Aorta (tissue), 5 donors: ENCODE measurements at regions not wholly inside any gene's neighbourhood (a gene's known extent, or its start where the extent isn't known, plus 50 kb on each side); places are given as distances from the start of the nearest gene placed in this dataset.

Experiments used
- ATAC-seq: fragments of 200-7000 bp; cut with Tn5 transposase; one replicate; pipeline ENCODE4 v1.9.1; 2022; ENCODE audit warnings: moderate library complexity; ENCODE audit not compliant: low FRiP score
- DNase-seq, 2 donors: peaks; one replicate each; pipeline ENCODE4 v3.0.0-alpha.2; 2020
- H3K27ac ChIP-seq, 2 donors: one replicate each; pipeline ENCODE4 v1.5.1; 2013; ENCODE audit warnings: low read length in 2 of 2, mild to moderate bottlenecking in 2 of 2, moderate library complexity in 2 of 2, control low read depth in 1 of 2, inconsistent platforms in 1 of 2, low read depth in 1 of 2
- H3K27me3 ChIP-seq, 2 donors: one replicate each; pipeline ENCODE4 v1.6.1; 2013; ENCODE audit warnings: control low read depth in 1 of 2, low read length in 1 of 2, mild to moderate bottlenecking in 1 of 2, moderate library complexity in 1 of 2; ENCODE audit not compliant: insufficient read depth in 2 of 2, control insufficient read depth in 1 of 2
- H3K36me3 ChIP-seq, 2 donors: one replicate each; pipeline ENCODE4 v1.6.1; 2013; ENCODE audit warnings: control low read depth in 1 of 2, low read length in 1 of 2, mild to moderate bottlenecking in 1 of 2; ENCODE audit not compliant: insufficient read depth in 2 of 2, control insufficient read depth in 1 of 2
- H3K4me1 ChIP-seq, 2 donors: one replicate each; pipeline ENCODE4 v1.6.1; 2013; ENCODE audit warnings: low read length in 2 of 2, control low read depth in 1 of 2, mild to moderate bottlenecking in 1 of 2, moderate library complexity in 1 of 2; ENCODE audit not compliant: insufficient read depth in 2 of 2, control insufficient read depth in 1 of 2
- H3K4me3 ChIP-seq, 2 donors: one replicate each; pipeline ENCODE4 v1.5.1; 2013; ENCODE audit warnings: low read length in 2 of 2, control low read depth in 1 of 2, mild to moderate bottlenecking in 1 of 2
- H3K9me3 ChIP-seq: one replicate; pipeline ENCODE4 v1.6.1; 2013; ENCODE audit warnings: mild to moderate bottlenecking, low read length; ENCODE audit not compliant: control insufficient read depth
- WGBS, 2 donors: extraction: QIAGEN DNeasy Blood & Tissue Kit; methylation state at CpG; one replicate each; pipeline ENCODE4 v1.1.7; 2013; 5-methylcytosine and 5-hydroxymethylcytosine counted together
- intact Hi-C, 2 donors: fragments of 100-400 bp; cut with DNase I; formaldehyde crosslinking; loops; one replicate each; pipeline versions ENCODE4 v1.14.2 to v1.15.0; 2022
- donor health status: healthy with polysubstance abuse.
- donor health status: Bipolar disorder and iron deficiency.
- donor health status: DM: no; HTN: no; CAD: no.
- donor health status: DM: no; HTN: no; CAD: no.
- donor health status: DM: yes; HTN: yes; CAD: no.

DNA sequence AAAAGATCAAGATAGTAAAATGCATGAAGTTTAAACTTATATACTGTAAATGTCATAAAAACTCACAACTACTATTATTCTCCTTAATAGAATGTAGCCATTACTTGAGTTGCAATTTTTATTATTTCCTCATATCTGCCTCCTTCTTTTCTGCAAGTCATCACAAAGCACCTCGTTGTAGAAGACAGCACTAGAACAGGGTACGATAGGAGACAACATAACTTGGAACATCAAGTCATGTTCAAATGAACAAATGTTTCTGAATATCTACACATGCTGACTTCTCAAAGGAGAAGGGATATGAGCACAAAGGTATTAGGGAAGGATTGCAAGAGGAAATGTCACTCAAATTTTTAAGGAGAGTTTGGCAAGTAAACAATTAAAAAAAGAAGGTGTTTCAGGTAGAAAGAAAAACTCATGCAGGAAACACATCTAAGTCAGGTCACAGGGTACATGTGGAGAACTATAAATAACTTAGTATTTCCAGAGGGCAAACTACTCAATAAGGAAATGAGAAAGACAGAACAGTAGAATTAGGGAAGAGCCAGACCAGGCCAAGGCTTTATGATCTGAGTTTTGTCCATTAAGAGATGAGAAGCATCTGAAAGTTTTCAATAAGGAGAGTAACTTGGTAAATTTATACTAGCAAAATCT is 186.7 kb downstream of the CRPPA start:
- H3K4me3 ChIP-seq = no peak overlapping the region
- intact Hi-C loops = no loop called here
- H3K4me1 ChIP-seq = no peaks in the 10 kb centered on the region
- 80 to 83% methylated on average over 2 of the region's 2 CpGs for WGBS, 2 donors
- no peaks in the 10 kb centered on the region for H3K27me3 ChIP-seq
- ATAC-seq (no peak), DNase-seq (no peak)
- no peaks in the 10 kb centered on the region for H3K9me3 ChIP-seq
- no peak overlapping the region for H3K27ac ChIP-seq
- H3K36me3 ChIP-seq = no peaks in the 10 kb centered on the region

DNA sequence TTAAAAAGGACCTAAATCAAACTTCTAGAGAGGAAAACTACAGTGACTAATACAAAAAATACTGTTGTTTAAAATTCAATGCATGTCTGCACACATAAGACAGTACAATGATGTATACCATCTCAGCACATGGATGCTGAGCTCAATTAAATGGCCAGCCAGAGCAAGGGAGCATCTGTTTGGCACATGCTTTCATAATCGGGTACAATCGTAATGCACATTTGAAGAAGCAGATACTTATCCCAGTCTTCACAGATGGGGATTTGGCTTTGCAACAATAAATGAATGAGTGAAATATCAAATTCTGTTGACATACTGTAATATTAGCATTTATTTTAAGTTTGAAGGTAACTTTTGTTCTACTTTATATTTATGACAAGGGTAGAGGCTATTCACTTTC is 187.8 kb downstream of the CRPPA start:
- Histone ChIP-seq H3K4me3 (no peak overlapping the region), H3K4me1 (no peaks in the 10 kb centered on the region), H3K27ac (no peak overlapping the region), H3K27me3 (no peaks in the 10 kb centered on the region), H3K36me3 (no peaks in the 10 kb centered on the region), H3K9me3 (no peaks in the 10 kb centered on the region)
- intact Hi-C loops = no loop called here
- DNase-seq (no peak), ATAC-seq (no peak)
- 96 to 97% methylated on average over 2 of the region's 2 CpGs for WGBS, 2 donors

DNA sequence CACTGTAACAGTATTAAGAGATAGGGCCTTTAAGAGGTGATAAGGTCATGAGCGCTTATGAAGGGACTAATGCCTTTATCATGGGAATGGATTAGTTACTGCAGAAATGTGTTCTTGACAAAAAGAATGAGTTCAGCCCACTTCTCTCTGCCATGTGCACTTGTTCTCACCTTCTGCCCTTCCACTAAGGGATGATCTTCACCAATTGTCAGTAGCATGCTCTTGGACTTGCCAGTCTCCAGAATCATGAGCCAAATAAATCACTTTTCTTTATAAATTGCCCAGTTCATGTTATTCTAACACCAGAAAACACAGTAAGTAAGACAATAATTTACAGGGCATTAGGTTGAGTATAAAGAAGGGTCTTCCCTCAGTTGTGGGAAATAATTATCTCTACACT is 189.1 kb downstream of the CRPPA start:
- no peak for ATAC-seq
- H3K9me3 ChIP-seq = no peaks in the 10 kb centered on the region
- H3K4me3 ChIP-seq = no peak overlapping the region
- intact Hi-C loops = no loop called here
- H3K4me1 ChIP-seq = no peaks in the 10 kb centered on the region
- H3K27me3 ChIP-seq = no peaks in the 10 kb centered on the region
- no peak for DNase-seq
- H3K27ac ChIP-seq = no peak overlapping the region
- 99 to 100% methylated on average over 1 of the region's 1 CpG for WGBS, 2 donors
- no peaks in the 10 kb centered on the region for H3K36me3 ChIP-seq

DNA sequence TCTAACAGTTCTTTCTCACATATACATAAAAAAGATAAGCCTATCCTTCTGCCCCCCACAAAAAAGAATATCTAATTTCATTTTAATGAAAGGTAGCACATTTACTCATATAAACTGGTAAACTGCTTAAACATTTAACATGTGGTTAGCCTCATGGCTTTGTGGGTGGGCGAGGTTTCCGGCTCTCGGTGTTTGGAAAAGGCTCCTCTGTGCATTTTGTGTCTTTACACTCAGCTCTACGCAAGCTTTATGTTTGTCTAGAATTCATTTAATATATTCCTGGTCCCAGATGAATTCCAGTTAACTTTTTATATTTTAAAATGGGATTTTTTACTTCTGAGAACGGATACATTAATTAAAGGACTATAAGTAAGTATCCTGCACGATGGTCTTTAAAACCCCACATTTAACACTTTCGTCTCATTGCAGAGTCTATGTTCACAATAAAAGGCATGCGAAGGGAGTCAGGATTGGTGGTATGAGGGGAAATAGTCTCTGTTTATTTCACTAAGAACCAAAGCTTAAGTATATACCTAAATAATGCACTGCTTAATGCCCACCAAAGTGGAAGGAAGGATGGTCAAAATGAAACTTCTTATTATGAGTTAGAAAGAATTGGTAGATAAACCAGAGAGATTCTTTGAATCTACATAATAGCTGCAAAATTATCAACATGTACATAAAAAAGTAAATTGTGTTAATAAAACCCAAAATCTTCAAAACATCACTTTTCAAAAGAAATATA is 197.2 kb downstream of the CRPPA start:
- WGBS, 2 donors = 74 to 86% methylated on average over 8 of the region's 8 CpGs

DNA sequence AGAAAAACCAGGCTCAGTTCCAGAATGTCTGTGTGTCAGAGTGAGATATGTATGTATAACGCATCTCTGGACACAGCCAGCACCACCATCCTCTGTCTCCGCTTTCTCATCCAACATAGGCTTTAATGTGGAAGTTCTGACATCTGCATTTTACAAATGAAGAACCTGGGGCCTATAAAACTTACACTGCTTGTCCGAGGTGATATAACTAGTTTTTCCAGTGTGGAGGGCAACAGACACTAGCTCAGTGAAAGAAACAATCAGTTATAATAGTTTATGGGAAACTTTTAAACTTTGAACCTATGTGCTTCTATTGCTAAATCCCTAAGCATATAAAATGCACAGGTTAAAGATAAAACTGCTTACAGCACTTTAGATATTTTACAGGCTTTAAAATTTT is 208.7 kb downstream of the CRPPA start:
- intact Hi-C loops = no loop called here
- no peaks in the 10 kb centered on the region for H3K27me3 ChIP-seq
- H3K27ac ChIP-seq = no peak overlapping the region
- peaks cover 2% of the 10 kb centered on the region for H3K9me3 ChIP-seq
- H3K4me3 ChIP-seq = no peak overlapping the region
- WGBS, 2 donors = 86 to 90% methylated on average over 3 of the region's 3 CpGs
- no peak for ATAC-seq
- no peaks in the 10 kb centered on the region for H3K4me1 ChIP-seq
- DNase-seq = no peak
- no peaks in the 10 kb centered on the region for H3K36me3 ChIP-seq

More for the DNA sequence above, 197.2 kb downstream of the CRPPA start:
- ATAC-seq (no peak), DNase-seq (no peak)
- H3K4me1 ChIP-seq = no peaks in the 10 kb centered on the region
- no peak overlapping the region for H3K27ac ChIP-seq
- no peaks in the 10 kb centered on the region for H3K27me3 ChIP-seq
- intact Hi-C loops = no loop called here
- no peak overlapping the region for H3K4me3 ChIP-seq
- no peaks in the 10 kb centered on the region for H3K9me3 ChIP-seq
- no peaks in the 10 kb centered on the region for H3K36me3 ChIP-seq

- ATAC-seq (no peak), DNase-seq (no peak)
- no peaks in the 10 kb centered on the region for H3K4me1 ChIP-seq
- no peaks in the 10 kb centered on the region for H3K36me3 ChIP-seq
- no peak overlapping the region for H3K4me3 ChIP-seq
- WGBS, 2 donors = 89 to 93% methylated on average over 4 of the region's 4 CpGs
- H3K27ac ChIP-seq = no peak overlapping the region
- intact Hi-C loops = no loop called here
- H3K27me3 ChIP-seq = no peaks in the 10 kb centered on the region
- H3K9me3 ChIP-seq = peaks cover 2% of the 10 kb centered on the region
These were observed 209.3 kb downstream of the CRPPA start for GRCh38 chr7:16212032-16212431.

GRCh38 chr7:16211402-16211925 is 209.9 kb downstream of the CRPPA start:
- DNase-seq (no peak), ATAC-seq (no peak)
- 93 to 95% methylated on average over 6 of the region's 6 CpGs for WGBS, 2 donors
- no peaks in the 10 kb centered on the region for H3K27me3 ChIP-seq
- H3K36me3 ChIP-seq = no peaks in the 10 kb centered on the region
- peaks cover 2% of the 10 kb centered on the region for H3K9me3 ChIP-seq
- H3K4me1 ChIP-seq = no peaks in the 10 kb centered on the region
- no peak overlapping the region for H3K27ac ChIP-seq
- H3K4me3 ChIP-seq = no peak overlapping the region
- intact Hi-C loops = no loop called here

- WGBS, 2 donors = 89 to 95% methylated on average over 2 of the region's 2 CpGs
- no peaks in the 10 kb centered on the region for H3K27me3 ChIP-seq
- ATAC-seq (no peak), DNase-seq (no peak)
- no peaks in the 10 kb centered on the region for H3K4me1 ChIP-seq
- H3K36me3 ChIP-seq = no peaks in the 10 kb centered on the region
- no peak overlapping the region for H3K27ac ChIP-seq
- no peak overlapping the region for H3K4me3 ChIP-seq
- H3K9me3 ChIP-seq = peaks cover 2% of the 10 kb centered on the region
- intact Hi-C loops = no loop called here
These were observed 211.2 kb downstream of the CRPPA start for GRCh38 chr7:16210171-16210570.

- no peaks in the 10 kb centered on the region for H3K36me3 ChIP-seq
- intact Hi-C loops = no loop called here
- no peak overlapping the region for H3K27ac ChIP-seq
- H3K4me3 ChIP-seq = no peak overlapping the region
- no peaks in the 10 kb centered on the region for H3K27me3 ChIP-seq
- DNase-seq (no peak), ATAC-seq (no peak)
- no peaks in the 10 kb centered on the region for H3K4me1 ChIP-seq
- H3K9me3 ChIP-seq = peaks cover 2% of the 10 kb centered on the region
- WGBS, 2 donors = 82% methylated on average over 2 of the region's 2 CpGs
These were observed 214.0 kb downstream of the CRPPA start for GRCh38 chr7:16207321-16207720.
